Right ventricle myocardium inferior (tissue), 1 donor: ENCODE measurements at regions not wholly inside any gene's neighbourhood (a gene's known extent, or its start where the extent isn't known, plus 50 kb on each side); places are given as distances from the start of the nearest gene placed in this dataset.
A peak's percentile ranks its signal among the peaks of the same experiment; 100 is the strongest.
"Not testable (repeated sequence)": the region's sequence is repeated elsewhere in the genome, so short reads cannot be mapped to it uniquely, and the experiment has no call there.

ENCODE experiments used
- ATAC-seq: fragments of 200-7000 bp; cut with Tn5 transposase; one replicate; pipeline ENCODE4 v1.9.1; 2020; ENCODE audit warnings: mild to moderate bottlenecking, moderate library complexity
- DNase-seq: peaks from one replicate; pipeline ENCODE4 v3.0.0; 2021; ENCODE audit errors: missing footprints
- intact Hi-C: fragments of 100-400 bp; cut with DNase I; formaldehyde crosslinking; loops from one replicate; pipeline ENCODE4 v1.11.0; 2022
- donor health status: DM: no; HTN: yes; CAD: no; lungs with severe emphysema.

- intact Hi-C loops: no loop called here
- DNase-seq (no peak), ATAC-seq (no peak)
Observed at GRCh38 chr3:61371123-61371522, 119.9 kb upstream of the FHIT start.

- intact Hi-C loops: no loop called here
- DNase-seq: no peak
- no peak for ATAC-seq
Observed at GRCh38 chr3:61372723-61373122, 121.5 kb upstream of the FHIT start.

GRCh38 chr3:61378311-61378710 lies 127.1 kb upstream of the FHIT start:
- no peak for ATAC-seq
- DNase-seq: no peak
- intact Hi-C loops: no loop called here

- DNase-seq (no peak), ATAC-seq (peak; percentile 48)
- intact Hi-C loops: no loop called here
Observed at GRCh38 chr3:61381745-61382392, 130.6 kb upstream of the FHIT start.

GRCh38 chr3:61387817-61388216 lies 136.6 kb upstream of the FHIT start:
- ATAC-seq (no peak), DNase-seq (no peak)
- intact Hi-C loops: no loop called here

- intact Hi-C loops, ATAC-seq: not testable (repeated sequence)
- peak; percentile 45 for DNase-seq
Observed at GRCh38 chr3:61393480-61393947, 142.3 kb upstream of the FHIT start.

GRCh38 chr3:61401359-61401758 lies 150.1 kb upstream of the FHIT start:
- intact Hi-C loops: no loop called here
- no peak for ATAC-seq

GRCh38 chr3:61407397-61407796 lies 154.0 kb upstream of the PTPRG start:
- DNase-seq (no peak), ATAC-seq (no peak)
- intact Hi-C loops: no loop called here

More at GRCh38 chr3:61401359-61401758, 150.1 kb upstream of the FHIT start:
- DNase-seq: no peak

- intact Hi-C loops: no loop called here
- no peak for ATAC-seq
Observed at GRCh38 chr3:61409638-61410037, 151.7 kb upstream of the PTPRG start.

GRCh38 chr3:61410358-61410757 lies 151.0 kb upstream of the PTPRG start:
- intact Hi-C loops, ATAC-seq: not testable (repeated sequence)

More at GRCh38 chr3:61409638-61410037, 151.7 kb upstream of the PTPRG start:
- no peak for DNase-seq

GRCh38 chr3:61411009-61411662 lies 150.2 kb upstream of the PTPRG start:
- intact Hi-C loops: no loop called here
- ATAC-seq (no peak), DNase-seq (no peak)

More at GRCh38 chr3:61410358-61410757, 151.0 kb upstream of the PTPRG start:
- DNase-seq: not testable (repeated sequence)

- intact Hi-C loops: no loop called here
- ATAC-seq (no peak), DNase-seq (no peak)
Observed at GRCh38 chr3:61414456-61414855, 146.9 kb upstream of the PTPRG start.

GRCh38 chr3:61415201-61415600 lies 146.2 kb upstream of the PTPRG start:
- intact Hi-C loops: no loop called here
- no peak for DNase-seq

GRCh38 chr3:61416618-61417017 lies 144.8 kb upstream of the PTPRG start:
- ATAC-seq (no peak), DNase-seq (no peak)
- intact Hi-C loops: no loop called here

More at GRCh38 chr3:61415201-61415600, 146.2 kb upstream of the PTPRG start:
- ATAC-seq: no peak

GRCh38 chr3:61417352-61417751 lies 144.0 kb upstream of the PTPRG start:
- ATAC-seq (no peak), DNase-seq (no peak)
- intact Hi-C loops: no loop called here

- DNase-seq (no peak), ATAC-seq (no peak)
- intact Hi-C loops: no loop called here
Observed at GRCh38 chr3:61420136-61420759, 141.1 kb upstream of the PTPRG start.

- ATAC-seq (no peak), DNase-seq (no peak)
- intact Hi-C loops: no loop called here
Observed at GRCh38 chr3:61422945-61423673, 138.3 kb upstream of the PTPRG start.

- no peak for DNase-seq
- no peak for ATAC-seq
- intact Hi-C loops: no loop called here
Observed at GRCh38 chr3:61425356-61425755, 136.0 kb upstream of the PTPRG start.

- ATAC-seq (no peak), DNase-seq (no peak)
- intact Hi-C loops: no loop called here
Observed at GRCh38 chr3:61429106-61429505, 132.3 kb upstream of the PTPRG start.
